HFFc6 (cell line): ENCODE measurements at regions not wholly inside any gene's neighbourhood (a gene's known extent, or its start where the extent isn't known, plus 50 kb on each side); places are given as distances from the start of the nearest gene placed in this dataset.

Source experiments
- DNase-seq: peaks from one replicate; pipeline ENCODE4 v3.0.0-alpha.2; 2018
- H3K27ac Mint-ChIP-seq: 2 replicates; pipeline ENCODE4 v1.8.0; 2020; ENCODE audit warnings: mild to moderate bottlenecking, mixed read lengths
- H3K27me3 Mint-ChIP-seq: 2 replicates; pipeline ENCODE4 v1.8.0; 2021; ENCODE audit warnings: mild to moderate bottlenecking, moderate library complexity, mixed read lengths; ENCODE audit not compliant: insufficient read depth
- H3K36me3 Mint-ChIP-seq: 2 replicates; pipeline ENCODE4 v1.8.0; 2021; ENCODE audit warnings: low read depth, mixed read lengths
- H3K4me1 Mint-ChIP-seq: 2 replicates; pipeline ENCODE4 v1.8.0; 2020; ENCODE audit warnings: low read depth, mixed read lengths
- H3K4me3 Mint-ChIP-seq: 2 replicates; pipeline ENCODE4 v1.8.0; 2020; ENCODE audit warnings: mild to moderate bottlenecking, moderate library complexity, mixed read lengths
- H3K9me3 Mint-ChIP-seq: 2 replicates; pipeline ENCODE4 v1.8.0; 2020; ENCODE audit warnings: mild to moderate bottlenecking, mixed read lengths
- CTCF ChIP-seq: fragments of 200-600 bp; sonication (generic); IDR thresholded peaks from 2 replicates; pipeline ENCODE4 v1.5.0; 2021; ENCODE audit warnings: antibody characterized with exemption, mild to moderate bottlenecking

- Mint-ChIP-seq H3K9me3 (peaks cover 40% of the 10 kb centered on the region), H3K36me3 (no peaks in the 10 kb centered on the region), H3K27ac (no peak overlapping the region), H3K4me1 (no peaks in the 10 kb centered on the region), H3K27me3 (no peaks in the 10 kb centered on the region; the same call in none of the 2 replicates), H3K4me3 (no peak overlapping the region)
- DNase-seq, result no peak
- TF ChIP-seq CTCF, result no peak
These were observed 237.6 kb upstream of the KHDRBS2 start for GRCh38 chr6:62523630-62524029.

GRCh38 chr6:62519574-62519973, 233.5 kb upstream of the KHDRBS2 start:
- Mint-ChIP-seq H3K27ac (no peak overlapping the region), H3K27me3 (no peaks in the 10 kb centered on the region; the same call in 1 of the 2 replicates), H3K4me3 (no peak overlapping the region), H3K36me3 (no peaks in the 10 kb centered on the region), H3K9me3 (peaks cover 48% of the 10 kb centered on the region), H3K4me1 (no peaks in the 10 kb centered on the region)
- no peak for DNase-seq
- TF ChIP-seq CTCF, result no peak

GRCh38 chr6:62516291-62517141, 230.5 kb upstream of the KHDRBS2 start:
- Mint-ChIP-seq H3K27ac (no peak overlapping the region), H3K36me3 (no peaks in the 10 kb centered on the region), H3K27me3 (no peaks in the 10 kb centered on the region), H3K4me1 (no peaks in the 10 kb centered on the region), H3K9me3 (peaks cover 39% of the 10 kb centered on the region), H3K4me3 (no peak overlapping the region; the same call in 1 of the 2 replicates)
- TF ChIP-seq CTCF, result no peak
- DNase-seq, result no peak

- H3K27ac Mint-ChIP-seq, result no peak overlapping the region
- peaks cover 39% of the 10 kb centered on the region for H3K9me3 Mint-ChIP-seq
- DNase-seq, result no peak
- peaks cover 7% of the 10 kb centered on the region; the same call in 1 of the 2 replicates for H3K36me3 Mint-ChIP-seq
- no peak overlapping the region for H3K4me3 Mint-ChIP-seq
- H3K27me3 Mint-ChIP-seq, result no peaks in the 10 kb centered on the region
- H3K4me1 Mint-ChIP-seq, result no peaks in the 10 kb centered on the region
- no peak for TF ChIP-seq CTCF
These were observed 206.3 kb upstream of the KHDRBS2 start for GRCh38 chr6:62492192-62492822.

GRCh38 chr6:62480544-62480943, 194.5 kb upstream of the KHDRBS2 start:
- Mint-ChIP-seq H3K27me3 (no peaks in the 10 kb centered on the region), H3K36me3 (no peaks in the 10 kb centered on the region)
- TF ChIP-seq CTCF, result no peak

More at GRCh38 chr6:62480544-62480943, 194.5 kb upstream of the KHDRBS2 start:
- no peak overlapping the region for H3K4me3 Mint-ChIP-seq
- no peak overlapping the region for H3K27ac Mint-ChIP-seq
- no peaks in the 10 kb centered on the region for H3K4me1 Mint-ChIP-seq
- no peak for DNase-seq
- peaks cover 13% of the 10 kb centered on the region for H3K9me3 Mint-ChIP-seq
